ENCODE measurements at regions not wholly inside any gene's neighbourhood (a gene's known extent, or its start where the extent isn't known, plus 50 kb on each side); places are given as distances from the start of the nearest gene placed in this dataset.

DNA sequence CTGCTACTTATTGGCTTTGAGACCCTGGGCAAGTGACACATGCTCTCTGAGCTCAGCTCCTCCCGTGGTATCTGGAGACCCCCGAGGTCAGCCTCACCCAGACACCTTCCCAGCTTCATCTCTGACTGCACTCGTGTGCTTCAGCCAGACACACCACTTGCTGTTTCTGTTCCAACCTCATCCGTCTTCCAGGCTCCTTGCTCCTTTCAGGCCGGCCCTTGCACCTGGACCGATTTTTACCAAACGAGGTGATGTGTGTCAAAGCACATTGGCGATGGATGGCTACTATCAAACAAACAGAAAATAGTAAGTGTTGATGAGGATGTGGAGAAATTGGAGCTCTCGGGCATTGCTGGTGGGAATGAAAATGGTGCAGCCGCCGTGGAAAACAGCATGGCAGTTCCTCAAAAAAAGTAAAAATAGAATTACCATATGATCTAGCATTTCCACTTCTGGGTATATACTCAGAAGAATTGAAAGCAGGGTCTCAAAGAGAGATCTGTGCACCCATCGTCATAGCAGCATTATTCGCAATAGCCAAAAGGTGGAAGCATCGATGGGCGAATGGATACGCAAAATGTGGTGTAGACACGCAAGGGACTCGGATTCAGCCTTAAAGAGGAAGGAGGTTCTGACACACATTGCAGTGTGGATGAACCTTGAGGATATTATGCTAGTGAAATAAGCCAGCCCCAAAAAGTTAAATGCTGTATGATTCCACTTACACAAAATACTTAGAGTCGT lies 96.1 kb upstream of the IER5L start:
- H3K36me3 ChIP-seq (ENCODE audit: low read depth, low read length), result no peaks in the 10 kb centered on the region
- H3K4me3 ChIP-seq (ENCODE audit: low read length), result no peak overlapping the region
- peaks cover 10% of the 10 kb centered on the region for H3K4me1 ChIP-seq (ENCODE audit: insufficient read depth, low read length)
- DNase-seq (no peak), ATAC-seq (no peak)
- H3K9me3 ChIP-seq (ENCODE audit: low read length), result no peaks in the 10 kb centered on the region
- H3K4me2 ChIP-seq (ENCODE audit: low read length), result no peak overlapping the region
- no peaks in the 10 kb centered on the region for H4K20me1 ChIP-seq (ENCODE audit: low read length)
- no peaks in the 10 kb centered on the region for H3K9me2 ChIP-seq (replicated peaks; ENCODE audit: low read length)
- H3K79me2 ChIP-seq (ENCODE audit: low read length), result no peaks in the 10 kb centered on the region
- H3K9ac ChIP-seq (ENCODE audit: low read length), result no peak overlapping the region
- POLR2A ChIA-PET (ENCODE audit: unreplicated experiment), result no interaction called here
- no peaks in the 10 kb centered on the region for H3F3A ChIP-seq (ENCODE audit: low read length, unreplicated experiment)
- BruUV-seq (replicated peaks), result no TSS peak
- CTCF ChIA-PET, result no interaction called here
- TF ChIP-seq, protein P1, sequence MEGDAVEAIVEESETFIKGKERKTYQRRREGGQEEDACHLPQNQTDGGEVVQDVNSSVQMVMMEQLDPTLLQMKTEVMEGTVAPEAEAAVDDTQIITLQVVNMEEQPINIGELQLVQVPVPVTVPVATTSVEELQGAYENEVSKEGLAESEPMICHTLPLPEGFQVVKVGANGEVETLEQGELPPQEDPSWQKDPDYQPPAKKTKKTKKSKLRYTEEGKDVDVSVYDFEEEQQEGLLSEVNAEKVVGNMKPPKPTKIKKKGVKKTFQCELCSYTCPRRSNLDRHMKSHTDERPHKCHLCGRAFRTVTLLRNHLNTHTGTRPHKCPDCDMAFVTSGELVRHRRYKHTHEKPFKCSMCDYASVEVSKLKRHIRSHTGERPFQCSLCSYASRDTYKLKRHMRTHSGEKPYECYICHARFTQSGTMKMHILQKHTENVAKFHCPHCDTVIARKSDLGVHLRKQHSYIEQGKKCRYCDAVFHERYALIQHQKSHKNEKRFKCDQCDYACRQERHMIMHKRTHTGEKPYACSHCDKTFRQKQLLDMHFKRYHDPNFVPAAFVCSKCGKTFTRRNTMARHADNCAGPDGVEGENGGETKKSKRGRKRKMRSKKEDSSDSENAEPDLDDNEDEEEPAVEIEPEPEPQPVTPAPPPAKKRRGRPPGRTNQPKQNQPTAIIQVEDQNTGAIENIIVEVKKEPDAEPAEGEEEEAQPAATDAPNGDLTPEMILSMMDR (conservative IDR thresholded peaks at IDR 0.05; ENCODE audit: low read depth, low read length), result no peak
- no peak for TF ChIP-seq EZH2 (IDR thresholded peaks at IDR 0.05; ENCODE audit: low read length, unreplicated experiment)
- TF ChIP-seq EZH2phosphoT487 (IDR thresholded peaks at IDR 0.05; ENCODE audit: borderline replicate concordance, low read length), result no peak
- no peak overlapping the region for H2AFZ ChIP-seq (ENCODE audit: low read length)
- H3K27ac ChIP-seq (ENCODE audit: low read length), result no peak overlapping the region
- intact Hi-C loops (cut with micrococcal nuclease), result no loop called here
- no peaks in the 10 kb centered on the region for H3K27me3 ChIP-seq (ENCODE audit: low read length)

DNA sequence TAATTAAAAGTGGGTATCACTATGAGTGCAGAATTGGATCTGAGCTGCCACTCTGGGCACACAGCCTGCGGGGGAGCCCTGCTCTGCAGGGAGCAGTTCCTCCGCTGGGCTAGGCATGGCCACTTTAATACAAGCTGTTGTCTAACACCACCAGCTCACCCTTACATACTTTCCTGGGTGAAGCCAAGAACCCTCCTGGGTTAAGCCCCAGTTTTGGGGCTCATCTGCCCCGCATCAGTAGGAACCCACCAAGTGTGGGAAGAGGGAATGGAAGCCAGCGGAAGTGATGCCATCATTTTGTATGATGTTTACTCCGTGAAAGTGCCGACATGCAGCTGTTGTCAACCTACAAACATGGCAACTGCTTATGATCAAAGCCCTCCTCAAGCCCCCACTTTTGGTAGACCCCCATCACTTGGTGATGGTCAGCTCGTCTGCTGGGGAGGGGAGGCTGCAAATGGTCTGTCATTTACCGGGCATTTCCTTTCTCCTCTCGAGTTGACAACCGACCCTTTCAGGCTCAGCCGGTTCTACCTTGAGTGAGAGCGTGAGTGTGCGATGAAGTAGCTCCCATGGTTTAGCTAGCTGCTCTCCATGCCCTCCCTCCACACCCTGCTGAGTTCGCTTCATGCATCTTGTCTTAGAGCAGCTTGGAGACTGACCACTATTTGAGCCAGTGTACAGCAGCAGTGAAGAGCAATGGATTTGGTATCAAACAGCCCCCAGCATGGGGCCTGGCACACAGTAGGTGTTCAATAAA lies 95.3 kb upstream of the IER5L start:
- Histone ChIP-seq H3K4me2 (ENCODE audit: low read length) (no peak overlapping the region), H4K20me1 (ENCODE audit: low read length) (no peaks in the 10 kb centered on the region), H3K27ac (ENCODE audit: low read length) (no peak overlapping the region), H3K9me3 (ENCODE audit: low read length) (no peaks in the 10 kb centered on the region), H2AFZ (ENCODE audit: low read length) (no peak overlapping the region), H3K4me3 (ENCODE audit: low read length) (no peak overlapping the region), H3K4me1 (ENCODE audit: insufficient read depth, low read length) (peaks cover 5% of the 10 kb centered on the region), H3K36me3 (ENCODE audit: low read depth, low read length) (no peaks in the 10 kb centered on the region), H3K27me3 (ENCODE audit: low read length) (no peaks in the 10 kb centered on the region), H3K9ac (ENCODE audit: low read length) (no peak overlapping the region), H3K9me2 (replicated peaks; ENCODE audit: low read length) (no peaks in the 10 kb centered on the region), H3K79me2 (ENCODE audit: low read length) (no peaks in the 10 kb centered on the region), H3F3A (ENCODE audit: low read length, unreplicated experiment) (no peaks in the 10 kb centered on the region)
- ChIA-PET POLR2A (ENCODE audit: unreplicated experiment) (no interaction called here), CTCF (no interaction called here)
- BruUV-seq (replicated peaks), result no TSS peak
- TF ChIP-seq, protein P1 (conservative IDR thresholded peaks at IDR 0.05; ENCODE audit: low read depth, low read length), result no peak
- TF ChIP-seq EZH2phosphoT487 (IDR thresholded peaks at IDR 0.05; ENCODE audit: borderline replicate concordance, low read length) (no peak), EZH2 (IDR thresholded peaks at IDR 0.05; ENCODE audit: low read length, unreplicated experiment) (no peak)
- ATAC-seq (no peak), DNase-seq (no peak)
- intact Hi-C loops (cut with micrococcal nuclease), result no loop called here

Data from PC-3 (cell line).